GM12878 (cell line): ENCODE measurements at regions not wholly inside any gene's neighbourhood (a gene's known extent, or its start where the extent isn't known, plus 50 kb on each side); places are given as distances from the start of the nearest gene placed in this dataset.

Experiments
- ATAC-seq: fragments of 200-7000 bp; cut with Tn5 transposase; 3 replicates; pipeline ENCODE4 v1.9.1; 2020; ENCODE audit warnings: mild to moderate bottlenecking, moderate library complexity
- BruUV-seq: library from RNA; stranded (reverse); fragments of 400-500 nt; replicated peaks from 2 replicates; lab custom pipeline; 2021; lab: Mats Ljungman, UMichigan
- CTCF ChIA-PET: fragments of 300-600 bp; sonication (Branson Sonifier 250); formaldehyde crosslinking; extraction: SDS; loops from one replicate; lab custom pipeline; 2021; ENCODE audit warnings: inconsistent platforms; lab: Yijun Ruan, JAX
- POLR2A ChIA-PET: fragments of 350-600 bp; formaldehyde crosslinking; extraction: SDS; loops from one replicate; lab custom pipeline; 2021; ENCODE audit warnings: inconsistent platforms; lab: Charles Lee
- RAD21 ChIA-PET: fragments of 300-600 bp; sonication (Branson Sonifier 250); formaldehyde crosslinking; loops from one replicate; lab custom pipeline; 2023; ENCODE audit warnings: antibody characterized with exemption; ENCODE audit not compliant: unreplicated experiment; lab: Charles Lee
- SMC1A ChIA-PET: fragments of 300-600 bp; sonication (Branson Sonifier 250); formaldehyde crosslinking; loops from one replicate; lab custom pipeline; 2023; ENCODE audit not compliant: unreplicated experiment, uncharacterized antibody; lab: Charles Lee
- DNase-seq: peaks from one replicate; pipeline ENCODE4 v3.0.0-alpha.2; 2011; ENCODE audit warnings: low read depth, low spot score
- FAIRE-seq: peaks from 3 replicates; lab custom pipeline; 2011; peaks lifted over from hg19 to GRCh38; lab: Jason Lieb, UNC
- H2AFZ ChIP-seq: 2 replicates; pipeline ENCODE4 v1.6.0; 2011; ENCODE audit warnings: low read depth, low read length, control low read depth; ENCODE audit not compliant: control insufficient read depth
- H3K27ac ChIP-seq: 2 replicates; pipeline ENCODE4 v1.5.1; 2011; ENCODE audit warnings: control low read depth; ENCODE audit not compliant: control insufficient read depth, insufficient read depth
- H3K27me3 ChIP-seq, 2 experiments: replicated peaks in 1 of 2; 2 replicates each; pipeline versions ENCODE4 v1.6.0 to v1.6.1; 2011; ENCODE audit warnings: low read length in 1 of 2; ENCODE audit not compliant: control insufficient read depth in 2 of 2, insufficient read depth in 2 of 2
- H3K36me3 ChIP-seq, 2 experiments: 2 replicates each; pipeline ENCODE4 v1.5.1; 2011; ENCODE audit warnings: low read length in 1 of 2; ENCODE audit not compliant: control insufficient read depth in 2 of 2, insufficient read depth in 2 of 2
- H3K4me1 ChIP-seq: 2 replicates; pipeline ENCODE4 v1.6.1; 2011; ENCODE audit warnings: mild to moderate bottlenecking, low read length, moderate library complexity, mixed read lengths; ENCODE audit not compliant: control insufficient read depth, insufficient read depth
- H3K4me2 ChIP-seq: 2 replicates; pipeline ENCODE4 v1.6.0; 2011; ENCODE audit warnings: control low read depth; ENCODE audit not compliant: control insufficient read depth, insufficient read depth
- H3K4me3 ChIP-seq: fragments of 200-600 bp; sonication (generic); 2 replicates; pipeline ENCODE4 v1.5.1; 2016
- H3K79me2 ChIP-seq: 2 replicates; pipeline ENCODE4 v1.6.0; 2011; ENCODE audit warnings: low read length; ENCODE audit not compliant: control insufficient read depth, insufficient read depth
- H3K9ac ChIP-seq: 2 replicates; pipeline ENCODE4 v1.8.0; 2011; ENCODE audit warnings: low read length, control low read depth, mixed read lengths; ENCODE audit not compliant: control insufficient read depth, insufficient read depth
- H3K9me3 ChIP-seq: replicated peaks from 3 replicates; pipeline ENCODE4 v1.5.1; 2011; ENCODE audit warnings: mild to moderate bottlenecking, low read length; ENCODE audit not compliant: control insufficient read depth, insufficient read depth
- H4K20me1 ChIP-seq: 2 replicates; pipeline ENCODE4 v1.6.0; 2011; ENCODE audit not compliant: control insufficient read depth, insufficient read depth
- CHD4 ChIP-seq: fragments of 200-600 bp; sonication (generic); IDR thresholded peaks from 2 replicates; pipeline ENCODE4 v1.6.1; 2016; ENCODE audit warnings: mild to moderate bottlenecking
- EED ChIP-seq: sonication (generic); IDR thresholded peaks from 2 replicates; pipeline ENCODE4 v1.6.1; 2016; ENCODE audit warnings: antibody characterized with exemption, low read depth
- GABPA ChIP-seq: IDR thresholded peaks from 2 replicates; pipeline ENCODE4 v1.6.1; 2014; ENCODE audit warnings: antibody characterized with exemption, low read depth, mild to moderate bottlenecking, inconsistent platforms
- KAT2A ChIP-seq: conservative IDR thresholded peaks from 2 replicates; pipeline ENCODE4 v1.6.1; 2011; ENCODE audit warnings: low read depth, low read length; ENCODE audit not compliant: control insufficient read depth
- MEF2B ChIP-seq: fragments of 450-650 bp; IDR thresholded peaks from 2 replicates; pipeline ENCODE4 v1.6.1; 2018; ENCODE audit warnings: mild to moderate bottlenecking, moderate library complexity; ENCODE audit not compliant: partially characterized antibody, poor library complexity, severe bottlenecking
- NFXL1 ChIP-seq: fragments of 450-650 bp; IDR thresholded peaks from 2 replicates; pipeline ENCODE4 v1.6.1; 2017; ENCODE audit warnings: antibody characterized with exemption, mild to moderate bottlenecking, borderline replicate concordance
- ZNF384 ChIP-seq: IDR thresholded peaks from 2 replicates; pipeline ENCODE4 v1.6.1; 2012; ENCODE audit warnings: low read depth, mild to moderate bottlenecking, low read length, improper control_type of control experiment, borderline replicate concordance
- WGBS: methylation state at CpG from one replicate; pipeline ENCODE4 v1.1.6; 2016; ENCODE audit warnings: low lambda C conversion rate; ENCODE audit not compliant: insufficient replicate concordance, insufficient coverage; ENCODE audit errors: missing lambda C conversion rate; 5-methylcytosine and 5-hydroxymethylcytosine counted together
- in situ Hi-C: fragments of 300-500 bp; cut with MboI; formaldehyde crosslinking; loops from 9 replicates; pipeline ENCODE4 v1.14.3; 2018; ENCODE audit warnings: mixed read lengths
- intact Hi-C: fragments of 100-400 bp; cut with micrococcal nuclease; formaldehyde crosslinking; loops from one replicate; pipeline ENCODE4 v1.14.2; 2022; ENCODE audit not compliant: unreplicated experiment
- TF ChIP-seq, protein P1 (sequence below): fragments of 150-350 bp; IDR thresholded peaks from 2 replicates; pipeline ENCODE4 v1.6.1; 2014; ENCODE audit warnings: mild to moderate bottlenecking, low read depth, low read length
- TF ChIP-seq, protein P2 (sequence below): IDR thresholded peaks from 2 replicates; pipeline ENCODE4 v1.6.1; 2012; ENCODE audit warnings: improper control_type of control experiment, low read depth, low read length; ENCODE audit not compliant: insufficient replicate concordance

DNA sequence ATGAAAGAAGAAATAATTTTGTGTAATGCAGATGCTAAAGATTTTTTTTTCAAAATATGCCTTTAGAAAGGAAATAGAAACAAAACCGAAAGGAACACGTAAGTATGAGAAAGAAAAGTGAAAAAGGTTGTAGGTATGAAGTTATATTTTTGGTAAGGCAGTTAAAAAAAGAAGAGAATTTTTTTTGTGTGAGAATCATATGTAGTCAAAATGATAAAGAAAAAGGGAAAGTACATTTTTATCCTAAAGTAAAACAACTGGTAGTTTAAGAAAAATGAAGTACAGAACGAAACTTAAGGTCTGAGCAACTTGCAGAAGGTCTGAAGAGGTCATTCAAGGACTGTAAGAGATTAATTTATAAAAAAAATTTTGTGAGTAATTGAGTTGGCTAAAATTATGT is 164.0 kb upstream of the TRAM1L1 start (continued):
- TF ChIP-seq MEF2B (peak; percentile 60), EED (no peak), KAT2A (no peak), ZNF384 (peak; percentile 64; the same call in 1 of the 2 replicates), GABPA (peak; percentile 35; the same call in 1 of the 2 replicates)
- TF ChIP-seq, protein P1, sequence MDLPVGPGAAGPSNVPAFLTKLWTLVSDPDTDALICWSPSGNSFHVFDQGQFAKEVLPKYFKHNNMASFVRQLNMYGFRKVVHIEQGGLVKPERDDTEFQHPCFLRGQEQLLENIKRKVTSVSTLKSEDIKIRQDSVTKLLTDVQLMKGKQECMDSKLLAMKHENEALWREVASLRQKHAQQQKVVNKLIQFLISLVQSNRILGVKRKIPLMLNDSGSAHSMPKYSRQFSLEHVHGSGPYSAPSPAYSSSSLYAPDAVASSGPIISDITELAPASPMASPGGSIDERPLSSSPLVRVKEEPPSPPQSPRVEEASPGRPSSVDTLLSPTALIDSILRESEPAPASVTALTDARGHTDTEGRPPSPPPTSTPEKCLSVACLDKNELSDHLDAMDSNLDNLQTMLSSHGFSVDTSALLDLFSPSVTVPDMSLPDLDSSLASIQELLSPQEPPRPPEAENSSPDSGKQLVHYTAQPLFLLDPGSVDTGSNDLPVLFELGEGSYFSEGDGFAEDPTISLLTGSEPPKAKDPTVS, result no peak

DNA sequence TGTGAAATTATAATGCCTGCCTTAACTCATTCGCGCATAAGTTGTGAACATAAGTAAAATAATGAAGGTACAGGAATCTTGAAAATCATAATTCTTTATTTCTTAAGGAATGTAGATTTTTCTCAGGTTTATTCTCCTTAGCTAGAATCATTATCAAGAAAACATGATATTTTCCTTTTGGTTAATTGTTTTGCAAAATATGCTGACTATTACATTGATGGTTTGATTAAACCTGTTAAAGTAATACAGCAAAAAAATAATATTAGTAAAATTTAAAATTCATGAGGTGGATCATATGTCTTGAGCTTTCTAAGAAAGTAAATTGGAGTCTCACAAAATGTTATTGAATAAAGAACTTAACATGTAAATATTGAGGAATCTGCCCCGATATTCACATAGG is 178.7 kb upstream of the TRAM1L1 start:
- no peaks in the 10 kb centered on the region for H4K20me1 ChIP-seq
- ATAC-seq (no peak), DNase-seq (no peak), FAIRE-seq (no peak)
- TF ChIP-seq CHD4 (no peak), NFXL1 (no peak)
- TF ChIP-seq, protein P2, sequence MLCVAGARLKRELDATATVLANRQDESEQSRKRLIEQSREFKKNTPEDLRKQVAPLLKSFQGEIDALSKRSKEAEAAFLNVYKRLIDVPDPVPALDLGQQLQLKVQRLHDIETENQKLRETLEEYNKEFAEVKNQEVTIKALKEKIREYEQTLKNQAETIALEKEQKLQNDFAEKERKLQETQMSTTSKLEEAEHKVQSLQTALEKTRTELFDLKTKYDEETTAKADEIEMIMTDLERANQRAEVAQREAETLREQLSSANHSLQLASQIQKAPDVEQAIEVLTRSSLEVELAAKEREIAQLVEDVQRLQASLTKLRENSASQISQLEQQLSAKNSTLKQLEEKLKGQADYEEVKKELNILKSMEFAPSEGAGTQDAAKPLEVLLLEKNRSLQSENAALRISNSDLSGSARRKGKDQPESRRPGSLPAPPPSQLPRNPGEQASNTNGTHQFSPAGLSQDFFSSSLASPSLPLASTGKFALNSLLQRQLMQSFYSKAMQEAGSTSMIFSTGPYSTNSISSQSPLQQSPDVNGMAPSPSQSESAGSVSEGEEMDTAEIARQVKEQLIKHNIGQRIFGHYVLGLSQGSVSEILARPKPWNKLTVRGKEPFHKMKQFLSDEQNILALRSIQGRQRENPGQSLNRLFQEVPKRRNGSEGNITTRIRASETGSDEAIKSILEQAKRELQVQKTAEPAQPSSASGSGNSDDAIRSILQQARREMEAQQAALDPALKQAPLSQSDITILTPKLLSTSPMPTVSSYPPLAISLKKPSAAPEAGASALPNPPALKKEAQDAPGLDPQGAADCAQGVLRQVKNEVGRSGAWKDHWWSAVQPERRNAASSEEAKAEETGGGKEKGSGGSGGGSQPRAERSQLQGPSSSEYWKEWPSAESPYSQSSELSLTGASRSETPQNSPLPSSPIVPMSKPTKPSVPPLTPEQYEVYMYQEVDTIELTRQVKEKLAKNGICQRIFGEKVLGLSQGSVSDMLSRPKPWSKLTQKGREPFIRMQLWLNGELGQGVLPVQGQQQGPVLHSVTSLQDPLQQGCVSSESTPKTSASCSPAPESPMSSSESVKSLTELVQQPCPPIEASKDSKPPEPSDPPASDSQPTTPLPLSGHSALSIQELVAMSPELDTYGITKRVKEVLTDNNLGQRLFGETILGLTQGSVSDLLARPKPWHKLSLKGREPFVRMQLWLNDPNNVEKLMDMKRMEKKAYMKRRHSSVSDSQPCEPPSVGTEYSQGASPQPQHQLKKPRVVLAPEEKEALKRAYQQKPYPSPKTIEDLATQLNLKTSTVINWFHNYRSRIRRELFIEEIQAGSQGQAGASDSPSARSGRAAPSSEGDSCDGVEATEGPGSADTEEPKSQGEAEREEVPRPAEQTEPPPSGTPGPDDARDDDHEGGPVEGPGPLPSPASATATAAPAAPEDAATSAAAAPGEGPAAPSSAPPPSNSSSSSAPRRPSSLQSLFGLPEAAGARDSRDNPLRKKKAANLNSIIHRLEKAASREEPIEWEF, result no peak
- no peak overlapping the region for H3K4me2 ChIP-seq
- no peaks in the 10 kb centered on the region for H3K36me3 ChIP-seq
- in situ Hi-C loops (no loop called here), intact Hi-C loops (no loop called here)
- no peak overlapping the region for H3K27ac ChIP-seq
- 0 out of 2 replicates have a peak, but pooled peaks cover 4% of the 10 kb centered on the region for H3K4me1 ChIP-seq
- ChIA-PET CTCF (no interaction called here), SMC1A (interaction anchor here (1.0 kb wide), 1 partner anchor 20 kb away, joined by 3 read pairs; no protein-coding TSS in a partner anchor), RAD21 (no interaction called here), POLR2A (no interaction called here)
- H3K9me3 ChIP-seq, result no peaks in the 10 kb centered on the region
- H3K9ac ChIP-seq, result no peak overlapping the region
- H3K4me3 ChIP-seq, result no peak overlapping the region
- no peaks in the 10 kb centered on the region for H3K27me3 ChIP-seq
- H2AFZ ChIP-seq, result no peak overlapping the region
- no peaks in the 10 kb centered on the region for H3K79me2 ChIP-seq
- BruUV-seq, result no TSS peak
- WGBS, result 99% methylated on average over 3 of the region's 3 CpGs
